Endothelial cell of umbilical vein (primary cell): ENCODE measurements at regions not wholly inside any gene's neighbourhood (a gene's known extent, or its start where the extent isn't known, plus 50 kb on each side); places are given as distances from the start of the nearest gene placed in this dataset.

Source experiments
- BruUV-seq: library from RNA; stranded (reverse); fragments of 400-500 nt; replicated peaks from 2 replicates; lab custom pipeline; 2021; lab: Mats Ljungman, UMichigan
- CTCF ChIA-PET: fragments of 300-600, 350-600 bp; sonication (Branson Sonifier 250); formaldehyde crosslinking; loops from one replicate; lab custom pipeline; 2021; ENCODE audit warnings: antibody characterized with exemption, inconsistent platforms; lab: Charles Lee
- POLR2A ChIA-PET: fragments of 300-600, 350-600 bp; sonication (Branson Sonifier 250); formaldehyde crosslinking; loops from one replicate; lab custom pipeline; 2021; ENCODE audit warnings: antibody characterized with exemption, inconsistent platforms; lab: Charles Lee
- DNase-seq: peaks from one replicate; pipeline ENCODE4 v3.0.0-alpha.2; 2011; ENCODE audit warnings: low read depth, low spot score
- FAIRE-seq: peaks from 2 replicates; lab custom pipeline; 2011; peaks lifted over from hg19 to GRCh38; lab: Jason Lieb, UNC
- H2AFZ ChIP-seq: 2 replicates; pipeline ENCODE4 v1.6.0; 2012; ENCODE audit warnings: low read depth, low read length, control low read depth, inconsistent platforms
- H3K27ac ChIP-seq: 2 replicates; pipeline ENCODE4 v1.5.1; 2011; ENCODE audit warnings: low read depth, mild to moderate bottlenecking, control low read depth, low read length, moderate library complexity; ENCODE audit not compliant: insufficient read depth
- H3K27me3 ChIP-seq, 2 experiments: 2 replicates each; pipeline versions ENCODE4 v1.6.0 to v1.6.1; 2011; ENCODE audit warnings: low read length in 2 of 2, mixed read lengths in 1 of 2; ENCODE audit not compliant: control insufficient read depth in 2 of 2, insufficient read depth in 2 of 2
- H3K36me3 ChIP-seq, 2 experiments: 2 replicates in 1 of 2; 3 replicates in 1 of 2; pipeline ENCODE4 v1.5.1; 2011; ENCODE audit warnings: low read length in 2 of 2, mild to moderate bottlenecking in 1 of 2, moderate library complexity in 1 of 2; ENCODE audit not compliant: control insufficient read depth in 2 of 2, insufficient read depth in 2 of 2; ENCODE audit errors: extremely low read depth in 1 of 2
- H3K4me1 ChIP-seq: 3 replicates; pipeline ENCODE4 v1.5.1; 2011; ENCODE audit warnings: mild to moderate bottlenecking, low read length; ENCODE audit not compliant: control insufficient read depth, insufficient read depth; ENCODE audit errors: extremely low read depth
- H3K4me2 ChIP-seq: 2 replicates; pipeline ENCODE4 v1.6.1; 2011; ENCODE audit warnings: low read length, control low read depth, mixed read lengths; ENCODE audit not compliant: insufficient read depth
- H3K4me3 ChIP-seq, 3 experiments: fragments of 200-600 bp in 1 of 3; sonication (generic), shearing (Covaris generic) in 1 of 3; replicated peaks in 1 of 3; 2 replicates each; pipeline ENCODE4 v1.5.1; 2011 to 2016; ENCODE audit warnings: control low read depth in 3 of 3, low read length in 3 of 3, mild to moderate bottlenecking in 2 of 3, inconsistent platforms in 1 of 3, low read depth in 1 of 3, moderate library complexity in 1 of 3; ENCODE audit not compliant: insufficient read depth in 1 of 3
- H3K79me2 ChIP-seq: 2 replicates; pipeline ENCODE4 v1.6.0; 2012; ENCODE audit warnings: low read length, inconsistent platforms; ENCODE audit not compliant: control insufficient read depth, insufficient read depth
- H3K9ac ChIP-seq: replicated peaks from 2 replicates; pipeline ENCODE3; 2011; ENCODE audit warnings: low read length, control low read depth; ENCODE audit not compliant: insufficient read depth; ENCODE audit errors: extremely low read depth
- H3K9me1 ChIP-seq: replicated peaks from 3 replicates; pipeline ENCODE4 v1.6.0; 2011; ENCODE audit warnings: mild to moderate bottlenecking, low read length; ENCODE audit not compliant: control insufficient read depth, insufficient read depth; ENCODE audit errors: extremely low read depth
- H3K9me3 ChIP-seq: replicated peaks from 2 replicates; pipeline ENCODE4 v1.5.1; 2012; ENCODE audit warnings: low read length, inconsistent platforms; ENCODE audit not compliant: control insufficient read depth, insufficient read depth
- H4K20me1 ChIP-seq: replicated peaks from 2 replicates; pipeline ENCODE3; 2011; ENCODE audit warnings: mild to moderate bottlenecking, low read length; ENCODE audit not compliant: control insufficient read depth, insufficient read depth; ENCODE audit errors: extremely low read depth
- CTCF ChIP-seq, 2 donors: IDR thresholded peaks; 1 replicate in 1 of 2; 2 replicates in 1 of 2; pipeline ENCODE4 v1.5.1; 2011; ENCODE audit warnings: low read length in 2 of 2, mild to moderate bottlenecking in 2 of 2, moderate library complexity in 2 of 2, control low read depth in 1 of 2, inconsistent platforms in 1 of 2, low read depth in 1 of 2; ENCODE audit not compliant: insufficient read depth in 1 of 2; ENCODE audit errors: extremely low read depth in 1 of 2
- EZH2 ChIP-seq: IDR thresholded peaks from 2 replicates; pipeline ENCODE4 v1.6.1; 2012; ENCODE audit warnings: borderline replicate concordance, low read depth, mild to moderate bottlenecking, moderate library complexity, low read length, inconsistent platforms; ENCODE audit not compliant: severe bottlenecking
- FOS ChIP-seq: IDR thresholded peaks from 2 replicates; pipeline ENCODE4 v1.6.1; 2011; ENCODE audit warnings: mild to moderate bottlenecking, low read length, moderate library complexity, borderline replicate concordance; ENCODE audit not compliant: insufficient read depth
- GATA2 ChIP-seq: IDR thresholded peaks from 2 replicates; pipeline ENCODE4 v1.7.0; 2011; ENCODE audit warnings: low read depth, mild to moderate bottlenecking, moderate library complexity, mixed read lengths, low read length; ENCODE audit not compliant: insufficient read length, insufficient read depth
- JUN ChIP-seq: IDR thresholded peaks from 2 replicates; pipeline ENCODE4 v1.6.1; 2011; ENCODE audit warnings: borderline replicate concordance, low read depth; ENCODE audit not compliant: insufficient read length, insufficient read depth
- MYC ChIP-seq: IDR thresholded peaks from one replicate; pipeline ENCODE4 v1.6.1; 2011; ENCODE audit warnings: mild to moderate bottlenecking, low read depth, low read length
- POLR2A ChIP-seq: IDR thresholded peaks from 2 replicates; pipeline ENCODE4 v1.6.1; 2012; ENCODE audit warnings: low read depth, mild to moderate bottlenecking, control low read depth, low read length
- POLR2AphosphoS5 ChIP-seq: IDR thresholded peaks from 2 replicates; pipeline ENCODE4 v1.6.1; 2012; ENCODE audit warnings: low read depth, mild to moderate bottlenecking, control low read depth, low read length, moderate library complexity; ENCODE audit not compliant: insufficient read depth
- dilution Hi-C: fragments of 300-500 bp; cut with MboI; formaldehyde crosslinking; loops from one replicate; pipeline ENCODE4 v1.15.0; 2019; ENCODE audit warnings: low sequenced_read_pairs; ENCODE audit not compliant: extremely low pct_ligation_motif_present
- intact Hi-C: fragments of 100-400 bp; cut with micrococcal nuclease; formaldehyde crosslinking; loops from one replicate; pipeline ENCODE4 v1.10.0; 2022
- TF ChIP-seq, protein P1 (sequence below): IDR thresholded peaks from 2 replicates; pipeline ENCODE4 v1.6.1; 2011; ENCODE audit not compliant: insufficient read depth, insufficient read length

DNA sequence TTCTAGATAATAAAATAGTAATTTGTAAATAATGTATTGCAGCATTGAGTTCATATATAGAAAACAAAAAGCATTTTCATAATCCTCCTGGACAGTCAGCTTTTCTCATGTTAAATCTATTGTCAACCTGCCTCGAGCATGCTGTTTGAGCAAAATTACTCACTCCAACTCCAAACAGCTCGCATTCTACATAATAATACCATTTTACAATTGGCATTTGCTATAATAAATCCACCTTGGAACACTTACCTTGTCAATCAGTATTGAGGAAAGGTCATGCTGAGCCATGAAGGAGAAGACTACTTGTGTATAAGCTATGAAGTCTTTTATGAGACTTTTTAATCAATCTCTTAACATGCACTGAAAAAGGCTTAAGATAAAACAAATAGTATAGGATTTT lies 682.6 kb downstream of the CBLN4 start:
- CTCF ChIA-PET, result no interaction called here

More for the DNA sequence above, 682.6 kb downstream of the CBLN4 start:
- POLR2A ChIA-PET, result no interaction called here
- no peak overlapping the region for H3K27ac ChIP-seq
- no peak overlapping the region for H2AFZ ChIP-seq
- no peaks in the 10 kb centered on the region for H3K27me3 ChIP-seq
- no peaks in the 10 kb centered on the region for H3K4me1 ChIP-seq
- no peaks in the 10 kb centered on the region for H3K9me1 ChIP-seq
- no peak for DNase-seq
- H3K9ac ChIP-seq, result no peak overlapping the region
- no peak overlapping the region for H3K4me3 ChIP-seq
- no peak for FAIRE-seq
- no TSS peak for BruUV-seq
- no peaks in the 10 kb centered on the region for H4K20me1 ChIP-seq
- no peak overlapping the region for H3K4me2 ChIP-seq
- TF ChIP-seq CTCF (IDR thresholded peaks at IDR 0.05; ENCODE audit: extremely low read depth in 1 of 2, insufficient read depth in 1 of 2, low read depth in 1 of 2, low read length in 2 of 2), result no peak
- TF ChIP-seq JUN, result no peak
- no peak for TF ChIP-seq POLR2A
- TF ChIP-seq FOS, result no peak
- no peak for TF ChIP-seq GATA2
- no peak for TF ChIP-seq MYC
- no peak for TF ChIP-seq POLR2AphosphoS5
- TF ChIP-seq, protein P1, sequence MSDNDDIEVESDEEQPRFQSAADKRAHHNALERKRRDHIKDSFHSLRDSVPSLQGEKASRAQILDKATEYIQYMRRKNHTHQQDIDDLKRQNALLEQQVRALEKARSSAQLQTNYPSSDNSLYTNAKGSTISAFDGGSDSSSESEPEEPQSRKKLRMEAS, result no peak
- TF ChIP-seq EZH2, result no peak
- peaks cover 2% of the 10 kb centered on the region for H3K9me3 ChIP-seq
- intact Hi-C loops, result no loop called here
- dilution Hi-C loops, result no loop called here
- no peaks in the 10 kb centered on the region for H3K36me3 ChIP-seq
- no peaks in the 10 kb centered on the region for H3K79me2 ChIP-seq
